Liver (tissue), 8 donors: ENCODE measurements at regions not wholly inside any gene's neighbourhood (a gene's known extent, or its start where the extent isn't known, plus 50 kb on each side); places are given as distances from the start of the nearest gene placed in this dataset.

ENCODE experiments used
- DNase-seq: peaks from one replicate; pipeline ENCODE4 v3.0.0-alpha.2; 2017; ENCODE audit warnings: low spot score
- H3K27ac ChIP-seq, 2 donors: one replicate each; pipeline ENCODE4 v1.7.0; 2013; ENCODE audit warnings: inconsistent platforms in 2 of 2, low read length in 2 of 2, control low read depth in 1 of 2, low read depth in 1 of 2, mild to moderate bottlenecking in 1 of 2
- H3K27me3 ChIP-seq, 4 donors: one replicate each; pipeline versions ENCODE4 v1.6.1 to v1.7.0; 2013; ENCODE audit warnings: low read length in 3 of 4, inconsistent platforms in 1 of 4, mild to moderate bottlenecking in 1 of 4, moderate library complexity in 1 of 4; ENCODE audit not compliant: control insufficient read depth in 4 of 4, insufficient read depth in 4 of 4
- H3K36me3 ChIP-seq, 4 donors: one replicate each; pipeline versions ENCODE4 v1.6.1 to v1.7.0; 2013; ENCODE audit warnings: low read length in 3 of 4, mild to moderate bottlenecking in 3 of 4, low read depth in 1 of 4, moderate library complexity in 1 of 4; ENCODE audit not compliant: control insufficient read depth in 4 of 4, insufficient read depth in 3 of 4
- H3K4me1 ChIP-seq, 4 donors: one replicate each; pipeline versions ENCODE4 v1.6.1 to v1.7.0; 2013; ENCODE audit warnings: low read length in 3 of 4, mild to moderate bottlenecking in 3 of 4, moderate library complexity in 1 of 4; ENCODE audit not compliant: control insufficient read depth in 4 of 4, insufficient read depth in 4 of 4
- H3K4me3 ChIP-seq, 3 donors: one replicate each; pipeline versions ENCODE4 v1.6.1 to v1.7.0; 2013; ENCODE audit warnings: low read length in 3 of 3, control low read depth in 1 of 3, low read depth in 1 of 3, mild to moderate bottlenecking in 1 of 3
- H3K9ac ChIP-seq, 2 donors: one replicate each; pipeline ENCODE4 v1.7.0; 2013; ENCODE audit warnings: low read length in 2 of 2, mild to moderate bottlenecking in 2 of 2, moderate library complexity in 2 of 2, control low read depth in 1 of 2, low read depth in 1 of 2
- H3K9me3 ChIP-seq, 4 donors: one replicate each; pipeline versions ENCODE4 v1.6.1 to v1.7.0; 2013; ENCODE audit warnings: low read length in 3 of 4; ENCODE audit not compliant: control insufficient read depth in 4 of 4
- EGR1 ChIP-seq, 2 donors: IDR thresholded peaks; 2 replicates each; pipeline ENCODE4 v1.6.1; 2016 to 2018; ENCODE audit warnings: antibody characterized with exemption in 2 of 2, low read depth in 2 of 2
- FOXA1 ChIP-seq: IDR thresholded peaks from 2 replicates; pipeline ENCODE4 v1.6.1; 2016; ENCODE audit warnings: antibody characterized with exemption
- FOXA2 ChIP-seq: IDR thresholded peaks from 2 replicates; pipeline ENCODE4 v1.6.1; 2016; ENCODE audit warnings: antibody characterized with exemption
- GABPA ChIP-seq, 2 donors: IDR thresholded peaks in 1 of 2; conservative IDR thresholded peaks in 1 of 2; 2 replicates each; pipeline ENCODE4 v1.6.1; 2016; ENCODE audit warnings: antibody characterized with exemption in 2 of 2, mild to moderate bottlenecking in 1 of 2, moderate library complexity in 1 of 2
- HNF4A ChIP-seq, 2 donors: conservative IDR thresholded peaks; 2 replicates each; pipeline ENCODE4 v1.6.1; 2016; ENCODE audit warnings: antibody characterized with exemption in 2 of 2, mild to moderate bottlenecking in 2 of 2
- HNF4G ChIP-seq: IDR thresholded peaks from 2 replicates; pipeline ENCODE4 v1.6.1; 2016; ENCODE audit warnings: antibody characterized with exemption
- JUND ChIP-seq, 2 donors: IDR thresholded peaks; 2 replicates each; pipeline ENCODE4 v1.6.1; 2016; ENCODE audit warnings: antibody characterized with exemption in 2 of 2
- NR2F2 ChIP-seq: IDR thresholded peaks from 2 replicates; pipeline ENCODE4 v1.6.1; 2016; ENCODE audit warnings: antibody characterized with exemption
- RAD21 ChIP-seq, 2 donors: IDR thresholded peaks; 2 replicates each; pipeline ENCODE4 v1.6.1; 2016; ENCODE audit warnings: antibody characterized with exemption in 2 of 2, mild to moderate bottlenecking in 2 of 2
- RXRA ChIP-seq, 2 donors: IDR thresholded peaks; 2 replicates each; pipeline ENCODE4 v1.6.1; 2017 to 2018; ENCODE audit warnings: antibody characterized with exemption in 2 of 2, mild to moderate bottlenecking in 1 of 2
- SP1 ChIP-seq: IDR thresholded peaks from 2 replicates; pipeline ENCODE4 v1.6.1; 2018; ENCODE audit warnings: antibody characterized with exemption, mild to moderate bottlenecking
- TAF1 ChIP-seq: conservative IDR thresholded peaks from 2 replicates; pipeline ENCODE4 v1.6.1; 2016; ENCODE audit warnings: antibody characterized with exemption, mild to moderate bottlenecking
- YY1 ChIP-seq: IDR thresholded peaks from 2 replicates; pipeline ENCODE4 v1.6.1; 2016; ENCODE audit warnings: antibody characterized with exemption, mild to moderate bottlenecking
- ZBTB33 ChIP-seq: IDR thresholded peaks from 2 replicates; pipeline ENCODE4 v1.6.1; 2016; ENCODE audit warnings: antibody characterized with exemption
- WGBS: extraction: QIAGEN DNeasy Blood & Tissue Kit; methylation state at CpG from one replicate; pipeline ENCODE4 v1.1.7; 2013; 5-methylcytosine and 5-hydroxymethylcytosine counted together
- TF ChIP-seq, protein P1 (sequence below): IDR thresholded peaks from 2 replicates; pipeline ENCODE4 v1.6.1; 2016; ENCODE audit warnings: antibody characterized with exemption, mild to moderate bottlenecking
- TF ChIP-seq, protein P2 (sequence below): IDR thresholded peaks from 2 replicates; pipeline ENCODE4 v1.6.1; 2016; ENCODE audit warnings: antibody characterized with exemption
- TF ChIP-seq, protein P3 (sequence below): fragments of 150-350 bp; IDR thresholded peaks from 2 replicates; pipeline ENCODE4 v1.5.1; 2017; ENCODE audit warnings: improper control_type of control experiment, low read depth, low read length; ENCODE audit not compliant: missing input control
- TF ChIP-seq, protein P4 (sequence below): IDR thresholded peaks from 2 replicates; pipeline ENCODE4 v1.6.1; 2016; ENCODE audit warnings: antibody characterized with exemption
- donor health status: healthy.
- donor health status: healthy.
- donor health status: healthy.
- donor health status: healthy.
- donor health status: healthy.

GRCh38 chr13:109408591-109409382, 377.6 kb downstream of the IRS2 start (continued):
- TF ChIP-seq ZBTB33 (peak; percentile 64), NR2F2 (no peak), JUND (IDR thresholded peaks at IDR 0.05) (no peak), HNF4A (conservative IDR thresholded peaks at IDR 0.05) (peak; percentile 68 to 79), RXRA (IDR thresholded peaks at IDR 0.05) (peak; percentile 65 to 73), EGR1 (IDR thresholded peaks at IDR 0.05; ENCODE audit: low read depth in 2 of 2) (no peak)

- H3K4me3 ChIP-seq, result no peak overlapping the region
- H3K36me3 ChIP-seq, result no peaks in the 10 kb centered on the region
- peaks cover 10 to 50% (median 14%) of the 10 kb centered on the region in 4 donors for H3K4me1 ChIP-seq
- TF ChIP-seq JUND (IDR thresholded peaks at IDR 0.05), result no peak
- no peak for TF ChIP-seq FOXA2
- TF ChIP-seq FOXA1, result no peak
- TF ChIP-seq YY1, result no peak
- TF ChIP-seq, protein P1, sequence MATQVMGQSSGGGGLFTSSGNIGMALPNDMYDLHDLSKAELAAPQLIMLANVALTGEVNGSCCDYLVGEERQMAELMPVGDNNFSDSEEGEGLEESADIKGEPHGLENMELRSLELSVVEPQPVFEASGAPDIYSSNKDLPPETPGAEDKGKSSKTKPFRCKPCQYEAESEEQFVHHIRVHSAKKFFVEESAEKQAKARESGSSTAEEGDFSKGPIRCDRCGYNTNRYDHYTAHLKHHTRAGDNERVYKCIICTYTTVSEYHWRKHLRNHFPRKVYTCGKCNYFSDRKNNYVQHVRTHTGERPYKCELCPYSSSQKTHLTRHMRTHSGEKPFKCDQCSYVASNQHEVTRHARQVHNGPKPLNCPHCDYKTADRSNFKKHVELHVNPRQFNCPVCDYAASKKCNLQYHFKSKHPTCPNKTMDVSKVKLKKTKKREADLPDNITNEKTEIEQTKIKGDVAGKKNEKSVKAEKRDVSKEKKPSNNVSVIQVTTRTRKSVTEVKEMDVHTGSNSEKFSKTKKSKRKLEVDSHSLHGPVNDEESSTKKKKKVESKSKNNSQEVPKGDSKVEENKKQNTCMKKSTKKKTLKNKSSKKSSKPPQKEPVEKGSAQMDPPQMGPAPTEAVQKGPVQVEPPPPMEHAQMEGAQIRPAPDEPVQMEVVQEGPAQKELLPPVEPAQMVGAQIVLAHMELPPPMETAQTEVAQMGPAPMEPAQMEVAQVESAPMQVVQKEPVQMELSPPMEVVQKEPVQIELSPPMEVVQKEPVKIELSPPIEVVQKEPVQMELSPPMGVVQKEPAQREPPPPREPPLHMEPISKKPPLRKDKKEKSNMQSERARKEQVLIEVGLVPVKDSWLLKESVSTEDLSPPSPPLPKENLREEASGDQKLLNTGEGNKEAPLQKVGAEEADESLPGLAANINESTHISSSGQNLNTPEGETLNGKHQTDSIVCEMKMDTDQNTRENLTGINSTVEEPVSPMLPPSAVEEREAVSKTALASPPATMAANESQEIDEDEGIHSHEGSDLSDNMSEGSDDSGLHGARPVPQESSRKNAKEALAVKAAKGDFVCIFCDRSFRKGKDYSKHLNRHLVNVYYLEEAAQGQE, result no peak
- no peak for TF ChIP-seq SP1
- no peak for TF ChIP-seq TAF1
- no peak for TF ChIP-seq GABPA (IDR thresholded peaks at IDR 0.05 in 1 of 2, conservative IDR thresholded peaks at IDR 0.05 in 1 of 2)
- TF ChIP-seq ZBTB33, result no peak
- TF ChIP-seq, protein P2, sequence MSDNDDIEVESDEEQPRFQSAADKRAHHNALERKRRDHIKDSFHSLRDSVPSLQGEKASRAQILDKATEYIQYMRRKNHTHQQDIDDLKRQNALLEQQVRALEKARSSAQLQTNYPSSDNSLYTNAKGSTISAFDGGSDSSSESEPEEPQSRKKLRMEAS, result no peak
- no peak for TF ChIP-seq RXRA (IDR thresholded peaks at IDR 0.05)
- no peak for TF ChIP-seq EGR1 (IDR thresholded peaks at IDR 0.05; ENCODE audit: low read depth in 2 of 2)
- TF ChIP-seq, protein P3, sequence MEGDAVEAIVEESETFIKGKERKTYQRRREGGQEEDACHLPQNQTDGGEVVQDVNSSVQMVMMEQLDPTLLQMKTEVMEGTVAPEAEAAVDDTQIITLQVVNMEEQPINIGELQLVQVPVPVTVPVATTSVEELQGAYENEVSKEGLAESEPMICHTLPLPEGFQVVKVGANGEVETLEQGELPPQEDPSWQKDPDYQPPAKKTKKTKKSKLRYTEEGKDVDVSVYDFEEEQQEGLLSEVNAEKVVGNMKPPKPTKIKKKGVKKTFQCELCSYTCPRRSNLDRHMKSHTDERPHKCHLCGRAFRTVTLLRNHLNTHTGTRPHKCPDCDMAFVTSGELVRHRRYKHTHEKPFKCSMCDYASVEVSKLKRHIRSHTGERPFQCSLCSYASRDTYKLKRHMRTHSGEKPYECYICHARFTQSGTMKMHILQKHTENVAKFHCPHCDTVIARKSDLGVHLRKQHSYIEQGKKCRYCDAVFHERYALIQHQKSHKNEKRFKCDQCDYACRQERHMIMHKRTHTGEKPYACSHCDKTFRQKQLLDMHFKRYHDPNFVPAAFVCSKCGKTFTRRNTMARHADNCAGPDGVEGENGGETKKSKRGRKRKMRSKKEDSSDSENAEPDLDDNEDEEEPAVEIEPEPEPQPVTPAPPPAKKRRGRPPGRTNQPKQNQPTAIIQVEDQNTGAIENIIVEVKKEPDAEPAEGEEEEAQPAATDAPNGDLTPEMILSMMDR, result no peak
- TF ChIP-seq HNF4G, result no peak
- no peak for TF ChIP-seq HNF4A (conservative IDR thresholded peaks at IDR 0.05)
- TF ChIP-seq NR2F2, result no peak
- TF ChIP-seq, protein P4, sequence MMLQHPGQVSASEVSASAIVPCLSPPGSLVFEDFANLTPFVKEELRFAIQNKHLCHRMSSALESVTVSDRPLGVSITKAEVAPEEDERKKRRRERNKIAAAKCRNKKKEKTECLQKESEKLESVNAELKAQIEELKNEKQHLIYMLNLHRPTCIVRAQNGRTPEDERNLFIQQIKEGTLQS, result no peak
- no peak for TF ChIP-seq RAD21 (IDR thresholded peaks at IDR 0.05)
- no peak for DNase-seq
- H3K9ac ChIP-seq, result no peak overlapping the region
- no peak overlapping the region for H3K27ac ChIP-seq
- no peaks in the 10 kb centered on the region for H3K27me3 ChIP-seq
- 68% methylated on average over 4 of the region's 4 CpGs for WGBS
- no peaks in the 10 kb centered on the region for H3K9me3 ChIP-seq
Observed at GRCh38 chr13:109406376-109406992, 379.9 kb downstream of the IRS2 start.
